Activated naive CD8-positive, alpha-beta T cell (primary cell): ENCODE measurements at regions not wholly inside any gene's neighbourhood (a gene's known extent, or its start where the extent isn't known, plus 50 kb on each side); places are given as distances from the start of the nearest gene placed in this dataset.
"Not testable (repeated sequence)": the region's sequence is repeated elsewhere in the genome, so short reads cannot be mapped to it uniquely, and the experiment has no call there.

ENCODE experiments used
- H3K27ac Mint-ChIP-seq: one replicate; pipeline ENCODE4 v1.8.0; 2021; ENCODE audit warnings: mixed read lengths
- H3K27me3 Mint-ChIP-seq: one replicate; pipeline ENCODE4 v1.8.0; 2021; ENCODE audit warnings: mixed read lengths
- H3K36me3 Mint-ChIP-seq: one replicate; pipeline ENCODE4 v1.8.0; 2021; ENCODE audit warnings: mixed read lengths
- H3K4me1 Mint-ChIP-seq: one replicate; pipeline ENCODE4 v1.8.0; 2021; ENCODE audit warnings: low read depth, mixed read lengths
- H3K4me3 Mint-ChIP-seq: one replicate; pipeline ENCODE4 v1.8.0; 2021; ENCODE audit warnings: mild to moderate bottlenecking, mixed read lengths
- H3K9me3 Mint-ChIP-seq: one replicate; pipeline ENCODE4 v1.8.0; 2021; ENCODE audit warnings: low read depth, mixed read lengths

- Mint-ChIP-seq H3K27me3 (no peaks in the 10 kb centered on the region), H3K36me3 (no peaks in the 10 kb centered on the region), H3K27ac (no peak overlapping the region), H3K4me3 (no peak overlapping the region), H3K9me3 (no peaks in the 10 kb centered on the region), H3K4me1 (no peaks in the 10 kb centered on the region)
These were observed 581.0 kb downstream of the REEP3 start for GRCh38 chr10:64102264-64102633.

GRCh38 chr10:64102916-64103315, 581.7 kb downstream of the REEP3 start:
- Mint-ChIP-seq H3K4me3 (no peak overlapping the region), H3K27me3 (no peaks in the 10 kb centered on the region), H3K4me1 (no peaks in the 10 kb centered on the region), H3K27ac (no peak overlapping the region), H3K9me3 (no peaks in the 10 kb centered on the region), H3K36me3 (no peaks in the 10 kb centered on the region)

GRCh38 chr10:64103750-64104470, 582.7 kb downstream of the REEP3 start:
- Mint-ChIP-seq H3K27me3 (no peaks in the 10 kb centered on the region), H3K4me3 (no peak overlapping the region), H3K4me1 (no peaks in the 10 kb centered on the region), H3K9me3 (no peaks in the 10 kb centered on the region), H3K36me3 (no peaks in the 10 kb centered on the region), H3K27ac (no peak overlapping the region)

- H3K4me1 Mint-ChIP-seq: peaks cover 9% of the 10 kb centered on the region
- no peak overlapping the region for H3K27ac Mint-ChIP-seq
- H3K27me3 Mint-ChIP-seq: no peaks in the 10 kb centered on the region
These were observed 588.8 kb downstream of the REEP3 start for GRCh38 chr10:64109926-64110495.

GRCh38 chr10:64112701-64113355, 591.6 kb downstream of the REEP3 start:
- peak overlapping the region; percentile 36 for H3K4me3 Mint-ChIP-seq
- no peaks in the 10 kb centered on the region for H3K27me3 Mint-ChIP-seq
- H3K36me3 Mint-ChIP-seq: no peaks in the 10 kb centered on the region
- peaks cover 9% of the 10 kb centered on the region for H3K4me1 Mint-ChIP-seq
- H3K9me3 Mint-ChIP-seq: no peaks in the 10 kb centered on the region
- H3K27ac Mint-ChIP-seq: no peak overlapping the region

More at GRCh38 chr10:64109926-64110495, 588.8 kb downstream of the REEP3 start:
- no peak overlapping the region for H3K4me3 Mint-ChIP-seq
- no peaks in the 10 kb centered on the region for H3K36me3 Mint-ChIP-seq
- H3K9me3 Mint-ChIP-seq: no peaks in the 10 kb centered on the region

- no peak overlapping the region for H3K27ac Mint-ChIP-seq
- H3K9me3 Mint-ChIP-seq: no peaks in the 10 kb centered on the region
- peaks cover 9% of the 10 kb centered on the region for H3K4me1 Mint-ChIP-seq
- no peak overlapping the region for H3K4me3 Mint-ChIP-seq
- H3K36me3 Mint-ChIP-seq: no peaks in the 10 kb centered on the region
- no peaks in the 10 kb centered on the region for H3K27me3 Mint-ChIP-seq
These were observed 592.2 kb downstream of the REEP3 start for GRCh38 chr10:64113375-64113774.

GRCh38 chr10:64113792-64114191, 592.6 kb downstream of the REEP3 start:
- H3K4me3 Mint-ChIP-seq: no peak overlapping the region
- H3K27ac Mint-ChIP-seq: no peak overlapping the region
- H3K36me3 Mint-ChIP-seq: no peaks in the 10 kb centered on the region
- H3K9me3 Mint-ChIP-seq: no peaks in the 10 kb centered on the region
- no peaks in the 10 kb centered on the region for H3K27me3 Mint-ChIP-seq
- peaks cover 9% of the 10 kb centered on the region for H3K4me1 Mint-ChIP-seq

- Mint-ChIP-seq H3K9me3 (no peaks in the 10 kb centered on the region), H3K27ac (no peak overlapping the region), H3K4me1 (peaks cover 9% of the 10 kb centered on the region), H3K27me3 (no peaks in the 10 kb centered on the region), H3K4me3 (no peak overlapping the region), H3K36me3 (no peaks in the 10 kb centered on the region)
These were observed 594.3 kb downstream of the REEP3 start for GRCh38 chr10:64115471-64115870.

- Mint-ChIP-seq H3K27ac (no peak overlapping the region), H3K36me3 (no peaks in the 10 kb centered on the region), H3K4me3 (no peak overlapping the region), H3K4me1 (peaks cover 9% of the 10 kb centered on the region), H3K9me3 (no peaks in the 10 kb centered on the region), H3K27me3 (no peaks in the 10 kb centered on the region)
These were observed 594.9 kb downstream of the REEP3 start for GRCh38 chr10:64115908-64116643.

- no peak overlapping the region for H3K27ac Mint-ChIP-seq
- H3K9me3 Mint-ChIP-seq: no peaks in the 10 kb centered on the region
- peaks cover 9% of the 10 kb centered on the region for H3K4me1 Mint-ChIP-seq
- no peaks in the 10 kb centered on the region for H3K36me3 Mint-ChIP-seq
- no peaks in the 10 kb centered on the region for H3K27me3 Mint-ChIP-seq
- H3K4me3 Mint-ChIP-seq: no peak overlapping the region
These were observed 595.5 kb downstream of the REEP3 start for GRCh38 chr10:64116707-64117106.

- Mint-ChIP-seq H3K4me3 (no peak overlapping the region), H3K9me3 (no peaks in the 10 kb centered on the region), H3K4me1 (no peaks in the 10 kb centered on the region), H3K27me3 (no peaks in the 10 kb centered on the region), H3K27ac (no peak overlapping the region), H3K36me3 (no peaks in the 10 kb centered on the region)
These were observed 597.5 kb downstream of the REEP3 start for GRCh38 chr10:64118736-64119135.

GRCh38 chr10:64120301-64120980, 599.2 kb downstream of the REEP3 start:
- H3K9me3 Mint-ChIP-seq, H3K4me1 Mint-ChIP-seq, H3K36me3 Mint-ChIP-seq, H3K27me3 Mint-ChIP-seq, H3K27ac Mint-ChIP-seq, H3K4me3 Mint-ChIP-seq: not testable (repeated sequence)

- H3K36me3 Mint-ChIP-seq: no peaks in the 10 kb centered on the region
- no peaks in the 10 kb centered on the region for H3K9me3 Mint-ChIP-seq
- H3K4me3 Mint-ChIP-seq: no peak overlapping the region
- H3K4me1 Mint-ChIP-seq: no peaks in the 10 kb centered on the region
- H3K27ac Mint-ChIP-seq: no peak overlapping the region
- H3K27me3 Mint-ChIP-seq: no peaks in the 10 kb centered on the region
These were observed 609.0 kb downstream of the REEP3 start for GRCh38 chr10:64130152-64130551.

GRCh38 chr10:64134676-64135075, 613.5 kb downstream of the REEP3 start:
- Mint-ChIP-seq H3K4me1 (no peaks in the 10 kb centered on the region), H3K27me3 (no peaks in the 10 kb centered on the region), H3K9me3 (no peaks in the 10 kb centered on the region), H3K4me3 (no peak overlapping the region), H3K27ac (no peak overlapping the region), H3K36me3 (no peaks in the 10 kb centered on the region)

- Mint-ChIP-seq H3K27me3 (no peaks in the 10 kb centered on the region), H3K36me3 (no peaks in the 10 kb centered on the region), H3K4me1 (no peaks in the 10 kb centered on the region), H3K4me3 (no peak overlapping the region), H3K9me3 (no peaks in the 10 kb centered on the region), H3K27ac (no peak overlapping the region)
These were observed 621.2 kb downstream of the REEP3 start for GRCh38 chr10:64142395-64142794.
